PFSK-1 (cell line): ENCODE measurements at regions not wholly inside any gene's neighbourhood (a gene's known extent, or its start where the extent isn't known, plus 50 kb on each side); places are given as distances from the start of the nearest gene placed in this dataset.

ENCODE experiments used
- FOXP2 ChIP-seq: optimal IDR thresholded peaks from 2 replicates; pipeline ENCODE3; 2011; ENCODE audit warnings: borderline replicate concordance, control low read depth, inconsistent platforms; ENCODE audit not compliant: insufficient read depth; ENCODE audit errors: extremely low read length, extremely low read depth
- POLR2AphosphoS5 ChIP-seq: IDR thresholded peaks from 2 replicates; pipeline ENCODE4 v1.6.1; 2012; ENCODE audit warnings: low read depth, mild to moderate bottlenecking, control low read depth, low read length, moderate library complexity
- SIN3A ChIP-seq: IDR thresholded peaks from 2 replicates; pipeline ENCODE4 v1.6.1; 2012; ENCODE audit warnings: mild to moderate bottlenecking, low read length, moderate library complexity, borderline replicate concordance; ENCODE audit not compliant: insufficient read depth
- TAF1 ChIP-seq: IDR thresholded peaks from 2 replicates; pipeline ENCODE4 v1.6.1; 2012; ENCODE audit warnings: low read length, control low read depth, borderline replicate concordance; ENCODE audit not compliant: insufficient read depth
- TF ChIP-seq, protein P1 (sequence below), 2 experiments: IDR thresholded peaks; 2 replicates each; pipeline versions ENCODE4 v1.6.1 to v1.8.0; 2011 to 2012; ENCODE audit warnings: low read depth in 2 of 2, low read length in 2 of 2, control low read depth in 1 of 2, inconsistent platforms in 1 of 2, mild to moderate bottlenecking in 1 of 2, moderate library complexity in 1 of 2; ENCODE audit not compliant: insufficient read depth in 1 of 2

DNA sequence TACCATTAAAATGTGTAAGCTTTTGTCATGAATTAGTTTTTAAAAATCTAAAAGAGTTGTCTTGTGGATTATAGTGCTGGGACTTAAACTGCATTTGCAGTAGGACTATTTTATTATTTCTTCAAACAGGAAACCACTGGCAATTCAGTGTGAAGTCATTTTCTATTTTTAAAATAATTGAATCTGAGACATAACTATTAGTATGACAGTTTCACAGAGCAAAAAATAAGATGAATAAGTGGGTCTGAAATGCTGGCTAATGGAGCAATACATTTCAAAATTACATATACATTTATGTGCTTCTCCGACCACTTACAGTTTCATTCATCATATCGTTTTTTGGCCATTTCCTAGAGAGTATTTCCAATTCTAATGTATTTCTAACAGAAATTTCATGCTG lies 75.3 kb upstream of the RAPGEF2 start:
- TF ChIP-seq FOXP2 (no peak), POLR2AphosphoS5 (no peak), SIN3A (no peak), TAF1 (no peak)
- TF ChIP-seq, protein P1, sequence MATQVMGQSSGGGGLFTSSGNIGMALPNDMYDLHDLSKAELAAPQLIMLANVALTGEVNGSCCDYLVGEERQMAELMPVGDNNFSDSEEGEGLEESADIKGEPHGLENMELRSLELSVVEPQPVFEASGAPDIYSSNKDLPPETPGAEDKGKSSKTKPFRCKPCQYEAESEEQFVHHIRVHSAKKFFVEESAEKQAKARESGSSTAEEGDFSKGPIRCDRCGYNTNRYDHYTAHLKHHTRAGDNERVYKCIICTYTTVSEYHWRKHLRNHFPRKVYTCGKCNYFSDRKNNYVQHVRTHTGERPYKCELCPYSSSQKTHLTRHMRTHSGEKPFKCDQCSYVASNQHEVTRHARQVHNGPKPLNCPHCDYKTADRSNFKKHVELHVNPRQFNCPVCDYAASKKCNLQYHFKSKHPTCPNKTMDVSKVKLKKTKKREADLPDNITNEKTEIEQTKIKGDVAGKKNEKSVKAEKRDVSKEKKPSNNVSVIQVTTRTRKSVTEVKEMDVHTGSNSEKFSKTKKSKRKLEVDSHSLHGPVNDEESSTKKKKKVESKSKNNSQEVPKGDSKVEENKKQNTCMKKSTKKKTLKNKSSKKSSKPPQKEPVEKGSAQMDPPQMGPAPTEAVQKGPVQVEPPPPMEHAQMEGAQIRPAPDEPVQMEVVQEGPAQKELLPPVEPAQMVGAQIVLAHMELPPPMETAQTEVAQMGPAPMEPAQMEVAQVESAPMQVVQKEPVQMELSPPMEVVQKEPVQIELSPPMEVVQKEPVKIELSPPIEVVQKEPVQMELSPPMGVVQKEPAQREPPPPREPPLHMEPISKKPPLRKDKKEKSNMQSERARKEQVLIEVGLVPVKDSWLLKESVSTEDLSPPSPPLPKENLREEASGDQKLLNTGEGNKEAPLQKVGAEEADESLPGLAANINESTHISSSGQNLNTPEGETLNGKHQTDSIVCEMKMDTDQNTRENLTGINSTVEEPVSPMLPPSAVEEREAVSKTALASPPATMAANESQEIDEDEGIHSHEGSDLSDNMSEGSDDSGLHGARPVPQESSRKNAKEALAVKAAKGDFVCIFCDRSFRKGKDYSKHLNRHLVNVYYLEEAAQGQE (IDR thresholded peaks at IDR 0.05; ENCODE audit: insufficient read depth in 1 of 2, low read depth in 2 of 2, low read length in 2 of 2) = no peak

DNA sequence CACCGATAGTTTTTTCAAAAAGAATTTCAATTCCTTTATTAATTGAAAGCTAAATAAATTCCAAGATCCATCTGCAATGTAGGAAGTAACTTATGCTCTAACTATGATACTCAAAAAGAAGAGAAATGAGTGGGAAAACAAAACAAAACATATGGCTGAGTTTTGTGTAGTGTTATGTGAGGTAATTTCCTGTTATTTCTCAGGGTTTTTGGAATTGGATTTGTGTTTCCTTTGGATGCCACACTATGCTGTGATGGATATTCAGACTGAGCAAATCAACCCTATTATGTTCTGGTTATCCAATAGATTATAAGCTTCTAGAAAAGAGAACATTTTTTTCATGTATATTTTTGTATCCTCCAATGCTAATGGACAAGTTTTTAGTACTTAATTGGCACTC lies 73.4 kb upstream of the RAPGEF2 start:
- TF ChIP-seq FOXP2 (no peak), SIN3A (no peak), POLR2AphosphoS5 (no peak), TAF1 (no peak)
- TF ChIP-seq, protein P1 (IDR thresholded peaks at IDR 0.05; ENCODE audit: insufficient read depth in 1 of 2, low read depth in 2 of 2, low read length in 2 of 2) = no peak

DNA sequence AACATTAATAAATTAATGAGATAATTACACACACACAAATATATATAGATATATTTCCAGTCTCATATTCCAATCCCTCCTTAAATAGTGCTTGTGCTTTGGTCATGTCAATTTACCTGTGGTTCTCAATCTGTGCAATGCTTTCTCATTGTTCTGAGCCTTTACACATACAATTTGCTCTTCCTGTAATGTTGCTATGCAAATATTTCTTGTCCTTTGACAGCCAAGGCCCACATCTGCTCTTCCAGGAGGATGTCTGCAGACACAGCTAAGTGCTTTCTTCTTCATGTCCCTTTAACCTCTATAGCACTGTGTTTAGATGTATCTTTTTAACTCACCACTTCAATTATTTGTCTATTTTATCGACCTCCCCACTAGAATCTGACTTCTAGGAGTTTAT lies 67.3 kb upstream of the RAPGEF2 start:
- TF ChIP-seq TAF1 (no peak), POLR2AphosphoS5 (no peak), FOXP2 (no peak), SIN3A (no peak)
- TF ChIP-seq, protein P1 (IDR thresholded peaks at IDR 0.05; ENCODE audit: insufficient read depth in 1 of 2, low read depth in 2 of 2, low read length in 2 of 2) = no peak

- no peak for TF ChIP-seq POLR2AphosphoS5
- no peak for TF ChIP-seq SIN3A
- TF ChIP-seq FOXP2 = no peak
- TF ChIP-seq TAF1 = no peak
- TF ChIP-seq, protein P1 (IDR thresholded peaks at IDR 0.05; ENCODE audit: insufficient read depth in 1 of 2, low read depth in 2 of 2, low read length in 2 of 2) = no peak
These were observed 64.3 kb upstream of the RAPGEF2 start for GRCh38 chr4:159038536-159038935.
